ENCODE measurements at regions not wholly inside any gene's neighbourhood (a gene's known extent, or its start where the extent isn't known, plus 50 kb on each side); places are given as distances from the start of the nearest gene placed in this dataset.

- no peak for DNase-seq
These were observed 108.2 kb downstream of the CNTN3 start for GRCh38 chr3:74506246-74506645.

DNA sequence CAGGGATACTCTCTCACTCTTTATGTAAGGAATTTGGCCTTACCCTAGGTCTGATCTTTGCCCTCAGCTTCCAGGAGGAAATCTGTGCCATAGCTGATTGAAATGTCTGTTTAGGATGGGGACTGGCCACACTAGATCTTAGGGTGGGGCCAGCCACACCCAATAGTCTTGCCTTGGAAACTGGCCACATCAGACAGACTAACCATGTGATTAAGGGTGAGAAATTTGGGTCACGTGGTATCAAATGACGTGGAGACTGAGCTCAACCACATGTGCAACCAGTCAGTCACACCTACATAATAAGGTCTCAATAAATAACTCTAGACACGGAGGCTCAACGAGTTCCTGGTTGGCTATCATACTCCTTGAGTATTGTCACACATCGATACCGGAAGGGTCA lies 113.5 kb downstream of the CNTN3 start:
- DNase-seq: no peak

- DNase-seq: no peak
These were observed 114.2 kb downstream of the CNTN3 start for GRCh38 chr3:74500257-74500656.

DNA sequence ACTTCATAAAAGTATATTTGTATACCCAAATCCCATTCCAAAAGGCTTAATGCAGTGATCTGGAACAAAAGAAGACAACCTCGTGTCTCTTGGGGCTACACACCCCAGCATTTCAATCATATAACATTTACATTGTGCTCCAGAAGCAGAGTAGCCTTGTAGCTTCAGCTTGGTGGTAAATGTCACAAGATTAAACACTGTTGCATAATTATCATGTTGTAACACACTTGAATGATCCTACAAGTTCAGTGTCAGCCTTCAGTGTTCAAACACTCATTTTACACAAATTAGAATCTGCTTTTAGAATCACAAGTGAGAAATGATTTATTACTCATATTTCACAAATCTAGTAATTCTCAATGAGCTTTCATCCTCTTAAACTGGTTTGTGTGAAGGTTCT lies 122.6 kb downstream of the CNTN3 start:
- DNase-seq: no peak

GRCh38 chr3:74489050-74489792 lies 125.2 kb downstream of the CNTN3 start:
- no peak for DNase-seq

DNA sequence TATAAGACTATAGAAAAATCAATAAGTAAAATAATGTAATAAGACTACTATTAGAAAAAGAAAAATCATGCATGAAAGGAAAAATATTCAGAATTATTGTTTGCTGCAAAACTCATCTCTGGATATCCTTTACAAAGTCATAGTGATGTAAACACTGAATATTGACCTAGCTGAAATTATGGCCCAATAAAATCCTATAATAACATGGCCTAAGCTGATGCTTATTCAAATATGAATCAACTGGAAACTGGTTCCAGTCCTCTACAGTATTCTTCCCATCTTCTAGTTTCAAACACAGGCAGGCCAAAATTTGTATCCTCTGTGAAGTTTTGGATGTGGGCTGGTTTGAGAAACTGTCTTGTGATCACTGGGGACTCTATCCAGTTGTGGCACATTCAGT lies 134.5 kb downstream of the CNTN3 start:
- no peak for DNase-seq

GRCh38 chr3:74470313-74470712 lies 144.1 kb downstream of the CNTN3 start:
- no peak for DNase-seq

DNA sequence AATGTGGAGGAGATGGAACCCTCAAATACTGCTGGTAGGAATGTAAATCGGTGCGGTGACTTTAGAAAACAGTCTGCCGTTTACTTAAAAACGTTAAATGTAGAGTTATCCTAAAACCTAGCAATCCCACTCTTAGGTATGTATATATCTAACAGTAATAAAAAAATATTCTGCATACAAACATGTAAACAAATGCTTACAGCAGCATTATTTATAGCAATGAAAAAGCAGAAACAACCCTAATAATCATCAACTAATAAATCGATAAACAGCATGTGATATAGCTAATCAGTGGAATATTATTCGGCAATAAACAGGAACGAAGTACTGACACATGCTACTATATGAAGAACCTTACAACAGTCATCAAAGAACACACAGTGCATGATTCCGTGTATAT lies 144.7 kb downstream of the CNTN3 start:
- no peak for DNase-seq

- no peak for DNase-seq
These were observed 145.3 kb downstream of the CNTN3 start for GRCh38 chr3:74469151-74469550.

GRCh38 chr3:74465715-74466410 lies 148.6 kb downstream of the CNTN3 start:
- no peak for DNase-seq

DNA sequence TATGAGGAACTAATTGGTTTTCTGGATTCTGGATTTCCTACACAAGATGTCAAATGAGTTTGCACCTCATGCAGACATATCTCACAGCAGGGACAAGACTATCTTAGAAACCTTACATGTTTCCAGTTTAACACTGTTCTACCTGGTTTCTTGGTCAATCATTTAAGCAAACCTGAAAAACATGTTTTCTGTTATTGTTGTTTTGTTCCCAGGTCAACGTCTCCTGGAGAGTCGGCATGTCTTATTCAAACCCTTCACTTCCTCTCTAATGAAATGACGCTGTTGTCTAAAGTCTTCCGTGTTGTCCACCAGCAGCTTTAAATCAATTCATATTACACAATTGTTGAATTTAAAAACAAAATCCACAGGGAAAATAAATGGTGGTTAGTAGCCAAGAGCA lies 150.9 kb downstream of the CNTN3 start:
- no peak for DNase-seq

GRCh38 chr3:74456166-74456565 lies 158.3 kb downstream of the CNTN3 start:
- no peak for DNase-seq

DNA sequence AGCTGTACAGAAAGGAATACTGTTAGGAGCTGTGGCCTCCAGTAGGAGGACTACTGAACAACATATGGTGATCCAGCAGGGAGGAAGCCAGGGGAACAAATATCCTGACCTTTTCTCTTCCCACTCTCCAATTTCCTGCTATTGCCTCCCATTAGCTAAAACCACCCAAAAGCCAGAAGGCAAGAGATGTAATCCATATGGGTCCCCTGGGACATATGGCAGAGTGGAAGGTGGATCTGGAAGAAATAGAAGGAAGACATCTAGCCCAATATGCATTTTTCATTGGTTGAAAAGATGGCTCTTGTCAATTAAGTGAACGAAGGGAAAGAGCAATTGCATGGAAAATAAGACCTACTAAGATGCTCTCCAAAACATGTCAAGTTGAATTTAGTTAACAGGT lies 167.2 kb downstream of the CNTN3 start:
- DNase-seq: no peak

DNA sequence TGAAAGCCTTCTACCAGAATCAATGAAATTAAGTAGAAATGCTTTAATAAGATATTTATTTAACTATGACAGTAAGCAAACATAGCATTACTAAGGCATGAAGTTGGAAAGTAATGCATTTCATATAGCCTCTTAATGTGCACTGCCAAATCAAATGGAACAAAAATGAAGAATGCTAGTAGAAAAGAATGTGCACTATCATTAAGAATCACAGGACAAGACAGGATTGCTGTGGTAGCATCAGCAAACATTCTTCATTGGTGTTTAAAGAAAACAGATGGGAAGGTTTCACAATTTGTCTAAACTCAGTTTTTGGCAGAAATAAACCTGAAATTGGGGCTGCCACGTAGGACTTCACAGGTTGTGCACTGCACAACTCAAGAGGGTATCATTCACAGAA lies 168.9 kb downstream of the CNTN3 start:
- DNase-seq: no peak

- DNase-seq: no peak
These were observed 171.4 kb downstream of the CNTN3 start for GRCh38 chr3:74443102-74443501.

DNA sequence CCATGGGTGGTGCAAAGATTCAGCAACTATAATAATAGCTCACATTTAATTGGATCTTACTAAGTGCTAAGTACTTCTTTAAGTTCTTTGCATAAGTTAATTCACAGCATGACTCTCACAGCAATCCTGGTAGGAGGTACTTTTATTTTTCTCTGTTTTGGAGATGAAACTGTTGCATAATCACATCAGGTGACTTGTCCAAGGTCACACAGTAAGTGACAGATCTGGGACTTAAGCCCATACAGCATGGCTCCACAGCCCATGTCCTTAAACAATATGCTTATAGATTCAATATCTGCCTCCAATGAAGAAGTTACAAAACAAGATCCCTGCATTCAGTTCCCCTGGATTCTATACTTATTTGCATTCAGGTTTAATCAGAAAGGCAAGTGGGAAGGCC lies 171.8 kb downstream of the CNTN3 start:
- no peak for DNase-seq

DNA sequence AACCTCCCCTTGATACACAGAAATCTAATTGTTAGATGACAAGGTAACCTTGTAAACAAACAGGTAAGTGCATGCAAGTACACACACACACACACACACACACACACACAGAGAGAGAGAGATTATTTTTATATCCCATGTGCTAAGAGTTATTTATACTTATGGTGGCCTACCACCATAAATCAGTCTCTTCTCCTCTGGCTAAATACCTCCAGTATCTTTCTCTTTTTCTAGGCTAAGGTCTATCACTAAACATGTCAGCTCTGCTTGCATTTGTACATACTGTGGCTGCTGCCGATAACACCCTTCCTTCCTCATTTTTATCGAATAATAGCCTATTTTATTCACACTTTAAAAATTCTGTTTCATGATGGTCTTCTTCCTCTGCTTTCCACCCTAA lies 172.4 kb downstream of the CNTN3 start:
- no peak for DNase-seq

DNA sequence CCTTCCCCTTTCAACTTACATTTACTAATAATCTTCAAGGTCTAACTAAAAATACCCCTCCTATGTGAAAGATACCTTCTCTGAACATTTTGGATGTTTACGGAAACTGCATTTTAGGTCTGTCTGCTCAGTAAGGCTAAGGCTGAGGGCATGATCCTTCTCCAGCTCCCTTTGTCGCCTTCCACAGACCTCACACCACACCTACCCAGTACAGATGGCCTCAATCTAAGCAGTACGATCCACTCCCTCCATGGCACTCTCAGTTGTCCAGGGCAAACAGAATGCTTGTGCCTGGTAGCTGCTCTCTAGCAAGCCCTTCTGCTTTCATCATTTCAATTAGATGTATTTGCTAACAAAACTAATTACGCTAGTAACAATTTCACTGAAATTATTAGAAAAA lies 178.3 kb downstream of the CNTN3 start:
- DNase-seq: no peak

- no peak for DNase-seq
These were observed 178.8 kb downstream of the CNTN3 start for GRCh38 chr3:74435631-74436030.

DNA sequence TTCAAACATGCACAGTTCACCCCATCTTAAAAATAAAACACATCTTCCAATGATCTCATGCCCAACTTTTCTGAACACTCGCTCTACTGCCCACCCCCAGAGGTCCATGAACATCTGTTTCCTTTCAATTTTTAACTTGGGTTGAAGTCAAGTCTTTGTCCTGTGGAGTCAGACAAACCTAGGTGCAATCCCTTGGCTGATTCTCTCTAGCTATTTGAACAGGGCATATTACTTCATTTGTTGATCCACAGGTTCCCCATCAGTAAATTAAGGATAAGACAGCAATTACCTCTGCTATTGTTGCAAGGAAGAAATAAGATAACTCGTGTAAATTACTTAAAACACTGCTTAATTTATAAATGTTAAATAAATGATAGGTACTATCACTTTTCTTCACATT lies 180.1 kb downstream of the CNTN3 start:
- no peak for DNase-seq

GRCh38 chr3:74426571-74426970 lies 187.9 kb downstream of the CNTN3 start:
- no peak for DNase-seq

DNA sequence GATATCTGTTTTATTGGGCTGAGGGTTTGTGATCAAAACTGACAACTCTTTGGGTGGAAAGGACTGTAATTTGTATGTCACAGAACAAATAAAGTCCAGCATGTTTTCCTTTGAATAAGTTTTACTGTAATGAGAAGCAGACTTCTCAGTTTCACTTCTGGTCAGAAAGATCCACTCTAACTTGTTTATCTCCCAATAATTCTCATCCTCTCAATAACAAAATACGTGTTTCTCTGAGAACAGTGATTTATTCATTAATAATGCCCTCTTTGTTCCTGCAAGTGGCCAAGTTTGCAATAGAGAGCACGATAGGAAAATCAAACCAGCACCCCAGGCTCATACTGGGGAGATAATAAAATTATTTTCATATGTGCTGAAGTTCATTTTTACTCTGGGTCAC lies 190.6 kb downstream of the CNTN3 start:
- DNase-seq: no peak

GRCh38 chr3:74420538-74421124 lies 193.8 kb downstream of the CNTN3 start:
- DNase-seq: no peak

- no peak for DNase-seq
These were observed 198.7 kb downstream of the CNTN3 start for GRCh38 chr3:74415731-74416130.
